ENCODE measurements at regions not wholly inside any gene's neighbourhood (a gene's known extent, or its start where the extent isn't known, plus 50 kb on each side); places are given as distances from the start of the nearest gene placed in this dataset.

- no peak for TF ChIP-seq CTCF (IDR thresholded peaks at IDR 0.05; ENCODE audit: control extremely low read depth in 1 of 3, insufficient read depth in 1 of 3, low read depth in 1 of 3, low read length in 3 of 3)
- no peak for TF ChIP-seq POLR2AphosphoS5 (IDR thresholded peaks at IDR 0.05; ENCODE audit: low read depth, low read length)
- TF ChIP-seq JUN (IDR thresholded peaks at IDR 0.05; ENCODE audit: low read depth, low read length), result no peak
Observed at GRCh38 chr20:61094581-61094980, 157.5 kb upstream of the CDH4 start.

Measured in H1 (cell line).